B cell (primary cell): ENCODE measurements at regions not wholly inside any gene's neighbourhood (a gene's known extent, or its start where the extent isn't known, plus 50 kb on each side); places are given as distances from the start of the nearest gene placed in this dataset.
"Not testable (repeated sequence)": the region's sequence is repeated elsewhere in the genome, so short reads cannot be mapped to it uniquely, and the experiment has no call there.

Experiments
- ATAC-seq: fragments of 200-7000 bp; cut with Tn5 transposase; one replicate; pipeline ENCODE4 v1.10.0; 2021; ENCODE audit warnings: low read depth, mild to moderate bottlenecking, moderate number of reproducible peaks, moderate library complexity
- CTCF ChIA-PET: fragments of 350-600 bp; sonication (Branson Sonifier 250); formaldehyde crosslinking; loops from one replicate; lab custom pipeline; 2021; ENCODE audit warnings: antibody characterized with exemption, inconsistent platforms; lab: Charles Lee
- POLR2A ChIA-PET: fragments of 350-600 bp; sonication (Branson Sonifier 250); formaldehyde crosslinking; loops from one replicate; lab custom pipeline; 2021; ENCODE audit warnings: antibody characterized with exemption; lab: Charles Lee
- DNase-seq: peaks from one replicate; pipeline ENCODE4 v3.0.0; 2013
- H2AFZ ChIP-seq: 2 replicates; pipeline ENCODE4 v1.6.1; 2012; ENCODE audit warnings: mild to moderate bottlenecking, low read depth, low read length; ENCODE audit not compliant: insufficient read depth, poor library complexity, severe bottlenecking
- H3K27ac ChIP-seq, 2 donors: 1 replicate in 1 of 2; 2 replicates in 1 of 2; pipeline ENCODE4 v1.5.1; 2012 to 2013; ENCODE audit warnings: low read length in 2 of 2, mild to moderate bottlenecking in 2 of 2, moderate library complexity in 1 of 2
- H3K27me3 ChIP-seq, 4 experiments: fragments of 200-600 bp in 1 of 4; sonication (generic) in 1 of 4; replicated peaks in 1 of 4; 1 replicate in 2 of 4; 2 replicates in 2 of 4; pipeline versions ENCODE4 v1.6.1 to v1.7.0; 2013 to 2016; ENCODE audit warnings: low read length in 3 of 4, mild to moderate bottlenecking in 2 of 4, mixed read lengths in 1 of 4, moderate library complexity in 1 of 4; ENCODE audit not compliant: insufficient read depth in 4 of 4, control insufficient read depth in 3 of 4; ENCODE audit errors: control extremely low read depth in 1 of 4
- H3K36me3 ChIP-seq, 2 experiments: replicated peaks in 1 of 2; 1 replicate in 1 of 2; 2 replicates in 1 of 2; pipeline versions ENCODE4 v1.6.1 to v1.7.1; 2013; ENCODE audit warnings: low read length in 1 of 2; ENCODE audit not compliant: insufficient read depth in 2 of 2, control insufficient read depth in 1 of 2; ENCODE audit errors: control extremely low read depth in 1 of 2, extremely low read depth in 1 of 2
- H3K4me1 ChIP-seq, 2 donors: fragments of 200-600 bp in 1 of 2; sonication (generic) in 1 of 2; 1 replicate in 1 of 2; 2 replicates in 1 of 2; pipeline versions ENCODE4 v1.5.1 to v1.6.1; 2013 to 2017; ENCODE audit warnings: low read length in 2 of 2; ENCODE audit not compliant: control insufficient read depth in 2 of 2, insufficient read depth in 2 of 2
- H3K4me2 ChIP-seq: replicated peaks from 2 replicates; pipeline ENCODE3; 2012; ENCODE audit warnings: mild to moderate bottlenecking, low read depth, low read length; ENCODE audit not compliant: poor library complexity, severe bottlenecking
- H3K4me3 ChIP-seq, 5 experiments: fragments of 200-600 bp in 1 of 5; sonication (generic) in 1 of 5; 1 replicate in 3 of 5; 2 replicates in 2 of 5; pipeline versions ENCODE4 v1.5.1 to v1.7.0; 2011 to 2016; ENCODE audit warnings: low read length in 4 of 5, mild to moderate bottlenecking in 4 of 5, low read depth in 2 of 5, control low read depth in 1 of 5, moderate library complexity in 1 of 5; ENCODE audit not compliant: insufficient read depth in 1 of 5; ENCODE audit errors: control extremely low read depth in 1 of 5, extremely low read depth in 1 of 5
- H3K79me2 ChIP-seq: fragments of 200-600 bp; sonication (generic); one replicate; pipeline ENCODE4 v1.6.0; 2016; ENCODE audit warnings: low read length; ENCODE audit not compliant: control insufficient read depth, insufficient read depth
- H3K9ac ChIP-seq: fragments of 200-600 bp; sonication (generic); 2 replicates; pipeline ENCODE4 v1.6.1; 2017; ENCODE audit warnings: mild to moderate bottlenecking, low read length, moderate library complexity
- H3K9me3 ChIP-seq, 3 donors: one replicate each; pipeline versions ENCODE4 v1.6.1 to v1.7.1; 2013; ENCODE audit warnings: low read length in 2 of 3; ENCODE audit not compliant: control insufficient read depth in 2 of 3, insufficient read depth in 1 of 3; ENCODE audit errors: control extremely low read depth in 1 of 3
- H4K20me1 ChIP-seq: 2 replicates; pipeline ENCODE4 v1.6.0; 2012; ENCODE audit warnings: mild to moderate bottlenecking, low read length; ENCODE audit not compliant: insufficient read depth, control insufficient read depth, poor library complexity, severe bottlenecking
- H3K27ac Mint-ChIP-seq: one replicate; pipeline ENCODE4 v1.8.0; 2021; ENCODE audit warnings: mixed read lengths
- H3K27me3 Mint-ChIP-seq: one replicate; pipeline ENCODE4 v1.8.0; 2021; ENCODE audit warnings: mixed read lengths
- H3K4me1 Mint-ChIP-seq: one replicate; pipeline ENCODE4 v1.8.0; 2021; ENCODE audit warnings: mixed read lengths
- H3K4me3 Mint-ChIP-seq: one replicate; pipeline ENCODE4 v1.8.0; 2021; ENCODE audit warnings: mixed read lengths
- H3K9me3 Mint-ChIP-seq: one replicate; pipeline ENCODE4 v1.8.0; 2022; ENCODE audit warnings: mixed read lengths; ENCODE audit not compliant: insufficient read depth
- CTCF ChIP-seq: fragments of 200-600 bp; IDR thresholded peaks from one replicate; pipeline ENCODE4 v1.8.0; 2022; ENCODE audit warnings: antibody characterized with exemption, mild to moderate bottlenecking
- EZH2 ChIP-seq: IDR thresholded peaks from 2 replicates; pipeline ENCODE4 v1.6.1; 2012; ENCODE audit warnings: borderline replicate concordance, low read depth, mild to moderate bottlenecking, moderate library complexity, low read length; ENCODE audit not compliant: insufficient read depth, poor library complexity, severe bottlenecking
- WGBS: methylation state at CpG from one replicate; pipeline ENCODE4 v1.1.5; 2013; ENCODE audit warnings: missing lambda C conversion rate; ENCODE audit not compliant: insufficient coverage; 5-methylcytosine and 5-hydroxymethylcytosine counted together
- intact Hi-C: fragments of 100-400 bp; cut with micrococcal nuclease; formaldehyde crosslinking; loops from one replicate; pipeline ENCODE4 v1.10.0; 2022

- no peaks in the 10 kb centered on the region for H3K4me1 ChIP-seq
- H3K27me3 ChIP-seq: no peaks in the 10 kb centered on the region
- Mint-ChIP-seq H3K9me3 (no peaks in the 10 kb centered on the region), H3K27ac (no peak overlapping the region), H3K4me3 (no peak overlapping the region), H3K27me3 (no peaks in the 10 kb centered on the region), H3K4me1 (peaks cover 5% of the 10 kb centered on the region)
- H3K36me3 ChIP-seq: no peaks in the 10 kb centered on the region
- no peaks in the 10 kb centered on the region for H3K79me2 ChIP-seq
- no peak overlapping the region for H3K4me2 ChIP-seq
- ChIA-PET POLR2A (no interaction called here), CTCF (no interaction called here)
- DNase-seq (no peak), ATAC-seq (no peak)
- WGBS: 94% methylated on average over 10 of the region's 16 CpGs
- no peaks in the 10 kb centered on the region for H4K20me1 ChIP-seq
- no peak overlapping the region for H2AFZ ChIP-seq
- intact Hi-C loops: no loop called here
- H3K27ac ChIP-seq: no peak overlapping the region
- H3K4me3 ChIP-seq: no peak overlapping the region
- no peak for TF ChIP-seq EZH2
- no peak for TF ChIP-seq CTCF
- H3K9ac ChIP-seq: no peak overlapping the region
- peaks cover 0 to 8% (median 0%) of the 10 kb centered on the region in 3 donors for H3K9me3 ChIP-seq
Observed at GRCh38 chr4:189660722-189661360, 279.8 kb upstream of the FRG1 start.

GRCh38 chr4:189664693-189665250, 275.9 kb upstream of the FRG1 start:
- Mint-ChIP-seq H3K4me1 (no peaks in the 10 kb centered on the region), H3K27ac (no peak overlapping the region), H3K4me3 (no peak overlapping the region), H3K9me3 (no peaks in the 10 kb centered on the region), H3K27me3 (no peaks in the 10 kb centered on the region)
- ChIA-PET POLR2A (no interaction called here), CTCF (no interaction called here)
- Histone ChIP-seq H3K4me1 (no peaks in the 10 kb centered on the region), H3K36me3 (no peaks in the 10 kb centered on the region), H3K9ac (no peak overlapping the region), H2AFZ (no peak overlapping the region), H3K9me3 (peaks cover 0 to 8% (median 0%) of the 10 kb centered on the region in 3 donors), H3K4me3 (no peak overlapping the region), H3K4me2 (no peak overlapping the region), H3K27me3 (no peaks in the 10 kb centered on the region), H3K27ac (no peak overlapping the region), H4K20me1 (no peaks in the 10 kb centered on the region), H3K79me2 (no peaks in the 10 kb centered on the region)
- DNase-seq: no peak
- intact Hi-C loops: no loop called here
- TF ChIP-seq EZH2 (no peak), CTCF (no peak)
- 92% methylated on average over 22 of the region's 27 CpGs for WGBS
- ATAC-seq: no peak

- CTCF ChIA-PET, H3K9me3 ChIP-seq: not testable (repeated sequence)
- no CpG with 5 or more reads among the region's 2 CpGs for WGBS
Observed at GRCh38 chr4:189665712-189666305, 274.9 kb upstream of the FRG1 start.

More at GRCh38 chr4:189665712-189666305, 274.9 kb upstream of the FRG1 start:
- H4K20me1 ChIP-seq, H3K27me3 ChIP-seq, H2AFZ ChIP-seq, intact Hi-C loops, H3K27me3 Mint-ChIP-seq, POLR2A ChIA-PET, H3K4me3 Mint-ChIP-seq, H3K9ac ChIP-seq, DNase-seq, H3K4me1 ChIP-seq, H3K27ac ChIP-seq, H3K36me3 ChIP-seq, H3K4me1 Mint-ChIP-seq, H3K79me2 ChIP-seq, H3K9me3 Mint-ChIP-seq, H3K27ac Mint-ChIP-seq, H3K4me3 ChIP-seq, ATAC-seq, H3K4me2 ChIP-seq: not testable (repeated sequence)
